HG03196 (cell line): ENCODE measurements at regions not wholly inside any gene's neighbourhood (a gene's known extent, or its start where the extent isn't known, plus 50 kb on each side); places are given as distances from the start of the nearest gene placed in this dataset.

Experiments used
- ATAC-seq: cut with Tn5 transposase; IDR thresholded peaks from one replicate; pipeline ENCODE4 v1.9.1; 2021; ENCODE audit not compliant: unreplicated experiment

GRCh38 chr5:118778941-118779340 lies 209.4 kb downstream of the DTWD2 start:
- ATAC-seq, result no peak

- no peak for ATAC-seq
Measured at GRCh38 chr5:118777189-118777736, 211.1 kb downstream of the DTWD2 start.

- ATAC-seq, result peak; percentile 52
Measured at GRCh38 chr5:118776755-118777154, 211.6 kb downstream of the DTWD2 start.

- ATAC-seq, result peak; percentile 74
Measured at GRCh38 chr5:118775790-118776499, 212.4 kb downstream of the DTWD2 start.

- ATAC-seq, result no peak
Measured at GRCh38 chr5:118768607-118769175, 219.7 kb downstream of the DTWD2 start.

- no peak for ATAC-seq
Measured at GRCh38 chr5:118762291-118762690, 226.1 kb downstream of the DTWD2 start.

- ATAC-seq, result no peak
Measured at GRCh38 chr5:118761814-118762213, 226.5 kb downstream of the DTWD2 start.

GRCh38 chr5:118752969-118753368 lies 235.4 kb downstream of the DTWD2 start:
- ATAC-seq, result no peak

- ATAC-seq, result no peak
Measured at GRCh38 chr5:118736396-118736795, 252.0 kb downstream of the DTWD2 start.

GRCh38 chr5:118733394-118733793 lies 255.0 kb downstream of the DTWD2 start:
- no peak for ATAC-seq

GRCh38 chr5:118728191-118728590 lies 260.2 kb downstream of the DTWD2 start:
- ATAC-seq, result no peak

GRCh38 chr5:118726891-118727290 lies 261.5 kb downstream of the DTWD2 start:
- ATAC-seq, result no peak

- peak; percentile 80 for ATAC-seq
Measured at GRCh38 chr5:118723021-118723338, 265.4 kb downstream of the DTWD2 start.

GRCh38 chr5:118722122-118723020 lies 266.0 kb downstream of the DTWD2 start:
- ATAC-seq, result peak; percentile 70

GRCh38 chr5:118711727-118712126 lies 276.6 kb downstream of the DTWD2 start:
- ATAC-seq, result no peak

- ATAC-seq, result no peak
Measured at GRCh38 chr5:118705959-118706667, 282.2 kb downstream of the DTWD2 start.

GRCh38 chr5:118703241-118703640 lies 285.1 kb downstream of the DTWD2 start:
- ATAC-seq, result no peak

GRCh38 chr5:118701791-118702190 lies 286.6 kb downstream of the DTWD2 start:
- ATAC-seq, result no peak

- ATAC-seq, result no peak
Measured at GRCh38 chr5:118700510-118700909, 287.8 kb downstream of the DTWD2 start.

GRCh38 chr5:118698774-118699173 lies 289.6 kb downstream of the DTWD2 start:
- no peak for ATAC-seq

GRCh38 chr5:118696076-118696475 lies 292.3 kb downstream of the DTWD2 start:
- no peak for ATAC-seq
